Gastrocnemius medialis (tissue), 4 donors: ENCODE measurements at regions not wholly inside any gene's neighbourhood (a gene's known extent, or its start where the extent isn't known, plus 50 kb on each side); places are given as distances from the start of the nearest gene placed in this dataset.

Experiments used
- POLR2A ChIP-seq, 2 donors: fragments of 450-650 bp; IDR thresholded peaks; one replicate each; pipeline ENCODE4 v1.6.1; 2017; ENCODE audit warnings: antibody characterized with exemption in 2 of 2, mild to moderate bottlenecking in 2 of 2, moderate library complexity in 2 of 2
- TF ChIP-seq, protein P1 (sequence below), 5 experiments: fragments of 450-650 bp in 3 of 5; fragments of 200-600 bp in 2 of 5; sonication (generic) in 2 of 5; IDR thresholded peaks in 4 of 5; conservative IDR thresholded peaks in 1 of 5; 1 replicate in 4 of 5; 2 replicates in 1 of 5; pipeline ENCODE4 v1.5.1; 2016 to 2019; ENCODE audit warnings: antibody characterized with exemption in 5 of 5, mild to moderate bottlenecking in 3 of 5, moderate library complexity in 3 of 5

DNA sequence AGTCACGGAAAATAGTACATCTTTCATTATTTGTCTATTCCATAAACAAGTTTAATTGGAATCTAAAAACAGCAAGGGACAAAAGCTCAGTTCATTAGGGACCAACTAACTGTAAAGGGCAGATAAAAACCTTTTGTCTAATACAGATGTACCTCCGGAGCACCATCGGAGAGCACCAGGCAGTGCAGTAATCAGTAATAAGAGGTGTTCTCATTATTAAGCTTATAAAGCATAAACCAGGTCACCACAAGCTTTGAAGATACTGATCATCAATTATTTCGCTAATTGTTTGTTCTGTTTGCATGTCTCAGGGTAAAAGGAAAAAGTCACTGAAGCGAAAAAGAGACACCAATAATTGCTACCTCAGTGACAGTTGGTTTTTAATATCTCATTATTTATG is 207.3 kb upstream of the PRKD1 start:
- TF ChIP-seq, protein P1, sequence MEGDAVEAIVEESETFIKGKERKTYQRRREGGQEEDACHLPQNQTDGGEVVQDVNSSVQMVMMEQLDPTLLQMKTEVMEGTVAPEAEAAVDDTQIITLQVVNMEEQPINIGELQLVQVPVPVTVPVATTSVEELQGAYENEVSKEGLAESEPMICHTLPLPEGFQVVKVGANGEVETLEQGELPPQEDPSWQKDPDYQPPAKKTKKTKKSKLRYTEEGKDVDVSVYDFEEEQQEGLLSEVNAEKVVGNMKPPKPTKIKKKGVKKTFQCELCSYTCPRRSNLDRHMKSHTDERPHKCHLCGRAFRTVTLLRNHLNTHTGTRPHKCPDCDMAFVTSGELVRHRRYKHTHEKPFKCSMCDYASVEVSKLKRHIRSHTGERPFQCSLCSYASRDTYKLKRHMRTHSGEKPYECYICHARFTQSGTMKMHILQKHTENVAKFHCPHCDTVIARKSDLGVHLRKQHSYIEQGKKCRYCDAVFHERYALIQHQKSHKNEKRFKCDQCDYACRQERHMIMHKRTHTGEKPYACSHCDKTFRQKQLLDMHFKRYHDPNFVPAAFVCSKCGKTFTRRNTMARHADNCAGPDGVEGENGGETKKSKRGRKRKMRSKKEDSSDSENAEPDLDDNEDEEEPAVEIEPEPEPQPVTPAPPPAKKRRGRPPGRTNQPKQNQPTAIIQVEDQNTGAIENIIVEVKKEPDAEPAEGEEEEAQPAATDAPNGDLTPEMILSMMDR (IDR thresholded peaks at IDR 0.05 in 4 of 5, conservative IDR thresholded peaks at IDR 0.05 in 1 of 5) = no peak
- no peak for TF ChIP-seq POLR2A (IDR thresholded peaks at IDR 0.05)
